Mucosa of descending colon (tissue), 3 donors: ENCODE measurements at regions not wholly inside any gene's neighbourhood (a gene's known extent, or its start where the extent isn't known, plus 50 kb on each side); places are given as distances from the start of the nearest gene placed in this dataset.
"Not testable (repeated sequence)": the region's sequence is repeated elsewhere in the genome, so short reads cannot be mapped to it uniquely, and the experiment has no call there.

Experiments
- ATAC-seq: fragments of 200-7000 bp; cut with Tn5 transposase; one replicate; pipeline ENCODE4 v1.9.1; 2020; ENCODE audit warnings: mild to moderate bottlenecking, moderate library complexity
- DNase-seq, 3 donors: peaks; one replicate each; pipeline ENCODE4 v3.0.0-alpha.2; 2020
- H3K36me3 ChIP-seq: fragments of 200-600 bp; one replicate; pipeline ENCODE4 v1.8.0; 2021; ENCODE audit warnings: low read depth, mild to moderate bottlenecking
- H3K4me1 ChIP-seq: fragments of 200-600 bp; one replicate; pipeline ENCODE4 v1.8.0; 2021; ENCODE audit warnings: low read depth, mild to moderate bottlenecking
- H3K4me3 ChIP-seq: fragments of 200-600 bp; one replicate; pipeline ENCODE4 v1.8.0; 2021; ENCODE audit warnings: mild to moderate bottlenecking
- H3K9me3 ChIP-seq: fragments of 200-600 bp; one replicate; pipeline ENCODE4 v1.8.0; 2021; ENCODE audit warnings: mild to moderate bottlenecking
- intact Hi-C, 2 donors: fragments of 100-400 bp; cut with DNase I in 1 of 2; cut with micrococcal nuclease in 1 of 2; formaldehyde crosslinking; loops; one replicate each; pipeline versions ENCODE4 v1.11.0 to v1.11.1; 2022; cut with DNase I, micrococcal nuclease
- TF ChIP-seq, protein P1 (sequence below): fragments of 200-600 bp; IDR thresholded peaks from one replicate; pipeline ENCODE4 v1.8.0; 2022; ENCODE audit warnings: antibody characterized with exemption, mild to moderate bottlenecking
- donor health status: DM: no; HTN: no; CAD: no; lungs with moderate emphysema.
- donor health status: DM: no; HTN: no; CAD: no.
- donor health status: DM: no; HTN: yes; CAD: no.

- H3K36me3 ChIP-seq: no peaks in the 10 kb centered on the region
- H3K4me3 ChIP-seq: no peak overlapping the region
- intact Hi-C loops: no loop called here
- H3K4me1 ChIP-seq: no peaks in the 10 kb centered on the region
- H3K9me3 ChIP-seq: no peaks in the 10 kb centered on the region
- TF ChIP-seq, protein P1, sequence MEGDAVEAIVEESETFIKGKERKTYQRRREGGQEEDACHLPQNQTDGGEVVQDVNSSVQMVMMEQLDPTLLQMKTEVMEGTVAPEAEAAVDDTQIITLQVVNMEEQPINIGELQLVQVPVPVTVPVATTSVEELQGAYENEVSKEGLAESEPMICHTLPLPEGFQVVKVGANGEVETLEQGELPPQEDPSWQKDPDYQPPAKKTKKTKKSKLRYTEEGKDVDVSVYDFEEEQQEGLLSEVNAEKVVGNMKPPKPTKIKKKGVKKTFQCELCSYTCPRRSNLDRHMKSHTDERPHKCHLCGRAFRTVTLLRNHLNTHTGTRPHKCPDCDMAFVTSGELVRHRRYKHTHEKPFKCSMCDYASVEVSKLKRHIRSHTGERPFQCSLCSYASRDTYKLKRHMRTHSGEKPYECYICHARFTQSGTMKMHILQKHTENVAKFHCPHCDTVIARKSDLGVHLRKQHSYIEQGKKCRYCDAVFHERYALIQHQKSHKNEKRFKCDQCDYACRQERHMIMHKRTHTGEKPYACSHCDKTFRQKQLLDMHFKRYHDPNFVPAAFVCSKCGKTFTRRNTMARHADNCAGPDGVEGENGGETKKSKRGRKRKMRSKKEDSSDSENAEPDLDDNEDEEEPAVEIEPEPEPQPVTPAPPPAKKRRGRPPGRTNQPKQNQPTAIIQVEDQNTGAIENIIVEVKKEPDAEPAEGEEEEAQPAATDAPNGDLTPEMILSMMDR: no peak
- no peak for DNase-seq
- no peak for ATAC-seq
Observed at GRCh38 chr7:37549076-37549931, 100.6 kb upstream of the ELMO1 start.

DNA sequence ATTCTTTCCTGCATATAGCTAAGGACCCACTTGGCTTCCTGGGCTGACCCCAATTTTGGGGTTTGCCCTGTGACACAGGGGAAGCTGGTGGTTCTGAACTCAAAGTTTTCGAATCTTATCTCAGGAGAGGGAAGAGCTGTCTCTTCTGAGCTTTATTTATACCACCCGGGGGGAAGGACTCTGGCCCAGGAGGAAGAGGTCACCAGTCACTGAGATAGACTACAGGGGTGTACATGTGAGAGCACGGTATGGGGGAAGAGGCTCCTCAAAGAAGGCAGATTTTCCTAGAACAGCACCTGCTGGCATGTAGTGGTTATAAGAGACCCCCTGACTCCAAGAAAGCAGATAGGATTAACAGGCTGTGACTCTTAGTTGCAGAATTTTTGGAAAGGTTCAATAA lies 101.8 kb upstream of the ELMO1 start:
- TF ChIP-seq, protein P1: no peak
- Histone ChIP-seq H3K4me3 (no peak overlapping the region), H3K4me1 (no peaks in the 10 kb centered on the region), H3K36me3 (no peaks in the 10 kb centered on the region), H3K9me3 (no peaks in the 10 kb centered on the region)
- intact Hi-C loops: no loop called here
- ATAC-seq (no peak), DNase-seq (no peak)

DNA sequence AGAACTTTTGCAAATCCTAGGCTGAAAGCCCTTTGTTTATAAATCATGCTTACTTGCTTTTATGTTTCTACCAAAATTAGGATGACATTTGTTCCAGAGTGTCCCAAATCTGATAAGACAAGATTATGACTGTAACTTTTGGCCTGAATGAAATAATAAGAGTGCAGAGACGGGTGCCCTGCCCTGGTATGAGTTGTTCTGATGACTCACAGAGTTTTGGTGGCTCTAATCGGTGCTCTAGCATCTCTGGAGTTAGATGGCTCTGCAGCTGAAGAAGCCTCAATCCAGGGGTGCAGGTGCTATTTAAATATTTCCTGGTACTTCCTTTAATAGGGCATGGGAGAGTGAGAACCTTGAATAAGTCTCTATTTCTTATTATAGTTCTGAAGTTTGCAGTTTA lies 102.2 kb upstream of the ELMO1 start:
- Histone ChIP-seq H3K4me1 (no peaks in the 10 kb centered on the region), H3K36me3 (no peaks in the 10 kb centered on the region), H3K4me3 (no peak overlapping the region), H3K9me3 (no peaks in the 10 kb centered on the region)
- DNase-seq (no peak), ATAC-seq (no peak)
- intact Hi-C loops: no loop called here
- TF ChIP-seq, protein P1: no peak

DNA sequence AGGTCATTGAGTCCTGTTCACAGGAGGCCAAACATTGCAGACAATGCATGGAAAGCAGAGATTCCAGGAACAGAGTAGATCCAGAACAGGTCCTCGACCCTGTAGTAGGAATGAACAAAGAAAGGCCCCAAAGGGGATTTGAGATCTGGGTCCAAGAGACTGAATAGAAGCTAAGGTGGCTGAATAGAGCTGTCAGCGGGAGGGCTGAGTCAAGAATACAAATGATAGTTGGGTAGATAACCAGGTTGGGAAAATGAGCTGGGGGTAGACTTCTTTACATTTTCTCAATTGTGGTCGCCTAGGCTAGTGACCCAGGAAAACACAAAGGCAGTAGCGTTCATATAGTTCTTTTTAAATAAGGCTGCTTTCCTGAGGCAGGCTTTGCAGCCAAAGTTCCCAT lies 103.4 kb upstream of the ELMO1 start:
- TF ChIP-seq, protein P1: no peak
- no peak overlapping the region for H3K4me3 ChIP-seq
- H3K4me1 ChIP-seq: no peaks in the 10 kb centered on the region
- H3K9me3 ChIP-seq: no peaks in the 10 kb centered on the region
- H3K36me3 ChIP-seq: no peaks in the 10 kb centered on the region
- ATAC-seq (no peak), DNase-seq (no peak)
- intact Hi-C loops: no loop called here

DNA sequence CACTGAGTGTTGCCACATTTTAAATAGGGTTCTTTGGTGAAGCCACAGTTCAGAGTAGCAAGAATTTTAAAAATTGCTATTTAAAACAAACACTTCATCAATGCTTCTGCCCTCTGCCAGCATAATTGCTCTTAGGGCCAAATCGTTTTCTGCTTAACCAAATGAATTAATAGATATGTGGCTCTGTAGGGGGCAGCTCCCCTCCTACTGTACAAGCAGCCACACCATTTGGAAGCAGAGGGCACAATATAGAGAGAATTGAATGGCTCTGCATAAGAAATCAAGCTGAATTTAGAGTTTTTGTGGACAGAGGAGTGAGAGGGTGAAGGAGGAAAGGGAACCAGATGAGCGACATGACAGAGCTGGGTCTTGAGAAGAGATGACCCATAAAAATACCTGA lies 103.8 kb upstream of the ELMO1 start:
- intact Hi-C loops, H3K9me3 ChIP-seq, H3K4me1 ChIP-seq, H3K36me3 ChIP-seq, ATAC-seq, DNase-seq, H3K4me3 ChIP-seq: not testable (repeated sequence)

- intact Hi-C loops: no loop called here
- Histone ChIP-seq H3K4me1 (no peaks in the 10 kb centered on the region), H3K36me3 (no peaks in the 10 kb centered on the region), H3K9me3 (no peaks in the 10 kb centered on the region), H3K4me3 (no peak overlapping the region)
- TF ChIP-seq, protein P1: no peak
- ATAC-seq (no peak), DNase-seq (no peak)
Observed at GRCh38 chr7:37555528-37555927, 106.9 kb upstream of the ELMO1 start.
